Renal cortex interstitium (tissue), 11 donors: ENCODE measurements at regions not wholly inside any gene's neighbourhood (a gene's known extent, or its start where the extent isn't known, plus 50 kb on each side); places are given as distances from the start of the nearest gene placed in this dataset.

Experiments
- DNase-seq, 11 donors: peaks; one replicate each; pipeline ENCODE4 v3.0.0-alpha.2; 2013; ENCODE audit warnings: low read depth in 9 of 11, low spot score in 4 of 11; ENCODE audit errors: extremely low read depth in 1 of 11

DNA sequence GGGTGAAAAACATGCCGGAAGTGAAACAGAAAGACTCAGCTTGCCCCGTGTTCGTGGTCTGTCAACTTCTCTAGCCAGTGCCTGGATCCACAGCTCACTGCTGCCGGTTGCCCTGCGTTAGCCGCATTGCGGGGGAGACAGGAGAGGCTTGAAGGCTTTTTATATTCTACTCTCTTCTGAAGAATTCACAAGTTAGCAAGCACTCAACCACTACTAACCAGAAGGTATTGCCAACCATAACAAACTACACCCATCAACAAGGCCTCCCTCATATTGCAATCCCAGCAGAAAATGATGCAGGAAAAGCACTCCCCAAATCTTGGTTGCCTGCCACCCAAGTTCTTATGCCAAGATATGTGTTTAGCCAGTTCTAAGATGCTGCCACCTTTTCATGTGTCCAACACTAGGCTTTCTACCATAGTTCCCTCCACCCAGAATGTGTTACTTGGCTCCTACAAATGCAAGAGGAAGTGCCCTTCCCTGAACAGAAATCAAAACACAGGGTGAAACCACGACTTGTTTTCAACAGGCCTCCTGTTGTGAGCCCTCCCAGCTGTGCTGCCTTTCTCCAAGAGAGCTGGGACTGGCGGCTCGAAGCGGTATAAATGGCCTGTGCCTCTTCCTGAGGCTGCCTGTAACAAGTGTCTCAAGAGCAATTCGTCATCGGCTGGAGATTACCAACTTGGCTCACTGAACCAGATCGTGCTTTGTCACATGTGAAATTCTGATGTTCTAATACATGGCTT is 129.0 kb downstream of the SNX18 start:
- DNase-seq, result peak in 6 of 11 donors; percentile 35 to 63 (median 54)

- no peak for DNase-seq
Measured at GRCh38 chr5:54645882-54646355, 128.4 kb downstream of the SNX18 start.

GRCh38 chr5:54644226-54644625 is 126.7 kb downstream of the SNX18 start:
- no peak for DNase-seq

GRCh38 chr5:54643685-54644106 is 126.1 kb downstream of the SNX18 start:
- peak in 1 of 11 donors; percentile 38 for DNase-seq

DNA sequence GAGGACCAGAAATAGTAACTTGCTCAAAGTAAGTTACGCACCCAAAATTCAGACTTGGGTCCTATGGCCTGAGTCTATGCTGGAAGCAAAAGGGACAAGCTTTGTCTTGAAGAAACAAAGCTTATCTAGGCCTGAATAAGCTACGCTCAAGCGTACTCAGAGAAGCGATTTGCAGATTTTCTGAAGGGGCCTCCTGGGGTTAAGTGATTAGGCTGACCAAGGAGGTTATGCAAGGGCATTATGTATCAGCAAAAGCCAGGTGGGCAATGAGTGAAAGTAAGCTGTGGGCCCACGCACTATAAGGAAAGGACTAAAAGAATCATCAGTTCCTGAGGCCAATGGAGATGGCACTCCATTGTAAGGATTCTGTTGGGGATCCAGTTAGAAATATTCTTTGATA is 122.1 kb downstream of the SNX18 start:
- no peak for DNase-seq

- no peak for DNase-seq
Measured at GRCh38 chr5:54638106-54638505, 120.5 kb downstream of the SNX18 start.

DNA sequence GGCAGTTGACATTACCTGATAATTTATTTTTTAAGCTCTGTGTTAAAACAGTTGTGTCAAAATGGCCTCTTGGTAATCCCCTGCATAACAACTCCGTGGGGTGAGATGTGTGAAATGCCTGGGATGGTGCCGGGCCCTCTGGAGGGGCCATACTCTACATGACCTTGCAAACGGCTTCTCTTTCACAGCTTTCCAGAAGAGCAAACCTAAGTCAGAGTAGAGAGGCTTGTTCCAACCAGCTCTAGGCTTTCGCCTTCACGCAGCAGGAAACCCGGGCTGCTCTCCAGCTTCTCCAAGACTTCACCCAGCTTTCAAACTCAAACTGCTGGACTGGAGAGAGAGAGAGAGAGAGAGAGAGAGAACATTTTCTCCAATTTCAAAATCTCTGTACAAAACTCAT is 120.1 kb downstream of the SNX18 start:
- no peak for DNase-seq

DNA sequence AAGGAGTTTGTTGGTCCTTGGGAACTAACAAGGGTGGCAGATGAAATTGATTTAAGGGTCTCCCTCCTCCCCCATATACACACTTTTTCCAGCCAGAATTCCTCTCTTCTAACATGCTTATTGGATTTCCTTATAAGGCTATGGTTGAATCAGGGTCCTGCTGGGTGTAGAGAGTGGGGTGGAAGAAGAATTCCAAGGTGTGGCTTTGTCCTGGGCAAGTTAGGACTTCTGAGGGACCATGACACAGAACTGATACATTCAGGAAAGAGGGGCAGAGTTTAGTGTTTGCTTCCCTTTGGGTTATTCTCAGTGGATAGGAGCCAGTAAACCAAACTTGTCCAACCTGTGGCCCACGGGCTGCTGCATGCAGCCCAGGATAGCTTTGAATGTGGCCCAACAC is 116.5 kb downstream of the SNX18 start:
- DNase-seq, result no peak

- no peak for DNase-seq
Measured at GRCh38 chr5:54632131-54632701, 114.7 kb downstream of the SNX18 start.

GRCh38 chr5:54630738-54631359 is 113.3 kb downstream of the SNX18 start:
- peak in 3 of 11 donors; percentile 24 to 41 (median 34) for DNase-seq

DNA sequence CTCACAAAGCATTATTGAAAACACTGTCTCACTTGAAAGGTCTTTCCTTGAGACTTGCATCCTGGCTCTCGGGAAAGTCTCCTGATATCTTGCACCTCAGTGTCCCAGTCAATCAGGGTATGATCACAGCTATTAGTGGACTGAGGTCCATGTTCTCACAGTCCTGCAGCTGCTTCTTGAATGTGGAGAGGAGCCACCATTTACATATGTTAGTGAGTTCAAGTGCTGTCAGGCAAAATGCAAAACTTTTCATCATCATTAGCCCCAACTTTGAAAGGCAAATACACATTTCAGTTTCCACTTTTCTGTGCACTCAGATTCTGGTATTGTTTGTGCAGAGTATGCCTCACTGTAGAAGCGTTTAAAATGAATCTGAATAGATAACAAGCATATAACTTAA is 111.6 kb downstream of the SNX18 start:
- no peak for DNase-seq

DNA sequence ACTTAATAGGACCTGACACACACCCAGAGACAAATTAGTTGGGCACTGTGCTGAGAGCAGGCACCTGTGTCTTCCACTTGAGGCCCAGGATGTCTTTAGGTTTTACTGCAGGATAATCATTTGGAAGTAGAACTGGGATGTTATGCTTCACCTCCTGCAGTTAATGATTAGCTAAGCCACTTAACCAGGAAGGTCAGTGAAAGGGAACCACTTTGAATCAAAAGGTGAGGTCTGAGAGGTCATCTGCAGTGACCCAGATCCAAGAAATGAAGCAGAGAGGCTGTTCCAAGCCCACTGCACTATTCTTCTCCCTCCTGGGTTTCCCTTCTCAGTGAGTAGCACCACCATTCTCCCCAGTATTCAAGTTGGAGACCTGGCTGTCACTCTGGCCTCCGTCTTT is 110.5 kb downstream of the SNX18 start:
- peak in 3 of 11 donors; percentile 26 to 69 (median 39) for DNase-seq

GRCh38 chr5:54626407-54626806 is 108.8 kb downstream of the SNX18 start:
- no peak for DNase-seq

DNA sequence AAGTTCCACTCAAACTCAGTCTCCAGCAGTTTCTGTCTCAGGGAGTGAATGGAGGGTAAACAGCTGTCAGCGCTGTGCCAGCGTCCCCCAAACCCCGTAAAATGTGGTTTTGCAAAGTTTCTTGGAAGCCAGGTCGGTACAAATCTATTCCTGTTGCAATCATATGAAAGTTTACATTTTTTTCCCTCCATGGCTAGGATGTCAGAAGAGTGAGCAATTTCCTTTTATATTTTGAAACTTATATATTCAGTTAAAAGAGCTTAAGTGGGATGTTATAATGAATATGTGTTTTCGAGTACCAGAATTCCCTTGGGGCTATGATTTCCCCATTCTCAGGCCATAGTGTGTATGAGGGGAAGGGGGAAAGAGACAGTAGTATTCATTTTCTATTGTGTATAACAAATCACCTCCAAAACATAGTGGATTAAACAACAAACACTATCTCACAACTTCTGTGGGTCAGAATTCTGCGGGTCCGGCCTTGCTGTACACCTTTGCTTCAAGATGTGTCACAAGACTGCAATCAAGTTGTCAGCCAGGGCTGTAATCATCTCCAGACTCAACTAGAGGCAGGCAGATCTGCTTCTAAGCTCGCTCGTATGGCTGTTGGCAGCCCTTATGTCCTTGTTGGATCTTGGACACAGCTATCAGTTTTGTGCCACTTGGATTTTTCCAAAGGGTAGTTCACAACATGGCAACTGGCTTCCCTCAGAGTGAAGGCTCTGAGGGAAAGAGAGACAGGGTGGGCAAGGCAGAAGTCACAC is 107.4 kb downstream of the SNX18 start:
- DNase-seq, result no peak

GRCh38 chr5:54621709-54622108 is 104.2 kb downstream of the SNX18 start:
- DNase-seq, result no peak

GRCh38 chr5:54621048-54621447 is 103.5 kb downstream of the SNX18 start:
- DNase-seq, result no peak

- DNase-seq, result no peak
Measured at GRCh38 chr5:54620141-54620933, 102.8 kb downstream of the SNX18 start.

- DNase-seq, result no peak
Measured at GRCh38 chr5:54619731-54620130, 102.2 kb downstream of the SNX18 start.
